Upper lobe of left lung (tissue), 4 donors: ENCODE measurements at regions not wholly inside any gene's neighbourhood (a gene's known extent, or its start where the extent isn't known, plus 50 kb on each side); places are given as distances from the start of the nearest gene placed in this dataset.

Experiments
- EP300 ChIP-seq, 4 donors: sonication (generic); formaldehyde crosslinking; IDR thresholded peaks; one replicate each; pipeline ENCODE4 v1.5.1; 2017; ENCODE audit warnings: antibody characterized with exemption in 4 of 4, control low read depth in 2 of 4
- POLR2AphosphoS5 ChIP-seq, 2 donors: sonication (generic); formaldehyde crosslinking; IDR thresholded peaks; one replicate each; pipeline ENCODE4 v1.5.1; 2017; ENCODE audit warnings: antibody characterized with exemption in 2 of 2
- TF ChIP-seq, protein P1 (sequence below), 6 experiments: fragments of 450-650 bp in 4 of 6; fragments of 200-600 bp in 2 of 6; sonication (generic) in 2 of 6; IDR thresholded peaks; one replicate each; pipeline ENCODE4 v1.5.1; 2016 to 2019; ENCODE audit warnings: antibody characterized with exemption in 6 of 6

DNA sequence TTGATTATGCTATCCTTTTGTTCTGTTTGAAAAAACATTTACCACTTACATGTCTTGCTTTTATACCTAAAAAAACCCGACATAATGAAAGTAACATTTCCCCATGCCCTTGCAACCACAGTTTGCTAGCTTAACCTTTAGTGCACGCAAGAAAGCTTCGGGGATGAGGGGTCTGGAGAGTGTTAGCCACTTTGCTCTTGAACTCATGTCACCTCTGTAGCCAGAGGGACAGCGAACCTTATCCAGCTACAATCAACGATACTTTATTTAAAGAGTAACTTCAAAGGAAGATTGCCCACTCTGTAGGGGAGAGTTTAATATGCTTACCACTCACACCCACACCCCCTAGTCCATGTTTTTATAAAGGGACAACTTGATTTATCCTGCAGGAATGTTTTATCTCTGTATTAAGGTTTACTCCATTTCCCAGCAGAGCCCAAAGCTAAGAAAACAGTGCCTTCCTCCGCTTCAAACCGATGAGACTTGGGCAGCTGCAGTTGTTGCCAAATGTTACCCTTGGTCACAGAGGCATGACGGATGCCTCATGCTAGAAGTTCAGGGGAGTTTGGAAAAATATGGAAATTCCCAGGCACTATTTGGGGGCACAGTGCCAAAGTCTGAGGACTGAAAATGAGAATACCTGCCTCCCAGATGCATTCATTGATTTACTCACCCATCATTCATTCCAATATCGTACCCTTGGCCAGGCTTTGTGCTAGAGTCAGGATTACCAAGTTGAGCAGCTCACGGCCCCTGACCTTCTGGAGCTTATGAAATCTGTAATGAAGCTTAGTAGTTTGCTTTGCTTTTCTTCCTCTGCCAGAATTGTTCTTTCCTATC is 61.4 kb upstream of the VCAM1 start:
- TF ChIP-seq, protein P1, sequence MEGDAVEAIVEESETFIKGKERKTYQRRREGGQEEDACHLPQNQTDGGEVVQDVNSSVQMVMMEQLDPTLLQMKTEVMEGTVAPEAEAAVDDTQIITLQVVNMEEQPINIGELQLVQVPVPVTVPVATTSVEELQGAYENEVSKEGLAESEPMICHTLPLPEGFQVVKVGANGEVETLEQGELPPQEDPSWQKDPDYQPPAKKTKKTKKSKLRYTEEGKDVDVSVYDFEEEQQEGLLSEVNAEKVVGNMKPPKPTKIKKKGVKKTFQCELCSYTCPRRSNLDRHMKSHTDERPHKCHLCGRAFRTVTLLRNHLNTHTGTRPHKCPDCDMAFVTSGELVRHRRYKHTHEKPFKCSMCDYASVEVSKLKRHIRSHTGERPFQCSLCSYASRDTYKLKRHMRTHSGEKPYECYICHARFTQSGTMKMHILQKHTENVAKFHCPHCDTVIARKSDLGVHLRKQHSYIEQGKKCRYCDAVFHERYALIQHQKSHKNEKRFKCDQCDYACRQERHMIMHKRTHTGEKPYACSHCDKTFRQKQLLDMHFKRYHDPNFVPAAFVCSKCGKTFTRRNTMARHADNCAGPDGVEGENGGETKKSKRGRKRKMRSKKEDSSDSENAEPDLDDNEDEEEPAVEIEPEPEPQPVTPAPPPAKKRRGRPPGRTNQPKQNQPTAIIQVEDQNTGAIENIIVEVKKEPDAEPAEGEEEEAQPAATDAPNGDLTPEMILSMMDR (IDR thresholded peaks at IDR 0.05), result no peak
- no peak for TF ChIP-seq EP300 (IDR thresholded peaks at IDR 0.05)
- no peak for TF ChIP-seq POLR2AphosphoS5 (IDR thresholded peaks at IDR 0.05)
